ENCODE measurements at regions not wholly inside any gene's neighbourhood (a gene's known extent, or its start where the extent isn't known, plus 50 kb on each side); places are given as distances from the start of the nearest gene placed in this dataset.

GRCh38 chr13:103272770-103273169 lies 206.6 kb upstream of the SLC10A2 start:
- no peak overlapping the region for H3K27ac ChIP-seq
- TF ChIP-seq, protein P1, sequence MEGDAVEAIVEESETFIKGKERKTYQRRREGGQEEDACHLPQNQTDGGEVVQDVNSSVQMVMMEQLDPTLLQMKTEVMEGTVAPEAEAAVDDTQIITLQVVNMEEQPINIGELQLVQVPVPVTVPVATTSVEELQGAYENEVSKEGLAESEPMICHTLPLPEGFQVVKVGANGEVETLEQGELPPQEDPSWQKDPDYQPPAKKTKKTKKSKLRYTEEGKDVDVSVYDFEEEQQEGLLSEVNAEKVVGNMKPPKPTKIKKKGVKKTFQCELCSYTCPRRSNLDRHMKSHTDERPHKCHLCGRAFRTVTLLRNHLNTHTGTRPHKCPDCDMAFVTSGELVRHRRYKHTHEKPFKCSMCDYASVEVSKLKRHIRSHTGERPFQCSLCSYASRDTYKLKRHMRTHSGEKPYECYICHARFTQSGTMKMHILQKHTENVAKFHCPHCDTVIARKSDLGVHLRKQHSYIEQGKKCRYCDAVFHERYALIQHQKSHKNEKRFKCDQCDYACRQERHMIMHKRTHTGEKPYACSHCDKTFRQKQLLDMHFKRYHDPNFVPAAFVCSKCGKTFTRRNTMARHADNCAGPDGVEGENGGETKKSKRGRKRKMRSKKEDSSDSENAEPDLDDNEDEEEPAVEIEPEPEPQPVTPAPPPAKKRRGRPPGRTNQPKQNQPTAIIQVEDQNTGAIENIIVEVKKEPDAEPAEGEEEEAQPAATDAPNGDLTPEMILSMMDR (IDR thresholded peaks at IDR 0.05) = no peak
- no peak for TF ChIP-seq POLR2A (IDR thresholded peaks at IDR 0.05)
- H3K36me3 ChIP-seq = no peaks in the 10 kb centered on the region
- intact Hi-C loops (cut with DNase I; ENCODE audit: low total_unique reads) = no loop called here
- no peak for DNase-seq
- H3K4me1 ChIP-seq = no peaks in the 10 kb centered on the region
- H3K9me3 ChIP-seq = no peaks in the 10 kb centered on the region
- H3K27me3 ChIP-seq = no peaks in the 10 kb centered on the region
- H3K4me3 ChIP-seq = no peak overlapping the region

- no peak overlapping the region for H3K4me3 ChIP-seq
- no peaks in the 10 kb centered on the region for H3K27me3 ChIP-seq
- intact Hi-C loops (cut with DNase I; ENCODE audit: low total_unique reads) = no loop called here
Observed at GRCh38 chr13:103263448-103263847, 197.2 kb upstream of the SLC10A2 start.

DNA sequence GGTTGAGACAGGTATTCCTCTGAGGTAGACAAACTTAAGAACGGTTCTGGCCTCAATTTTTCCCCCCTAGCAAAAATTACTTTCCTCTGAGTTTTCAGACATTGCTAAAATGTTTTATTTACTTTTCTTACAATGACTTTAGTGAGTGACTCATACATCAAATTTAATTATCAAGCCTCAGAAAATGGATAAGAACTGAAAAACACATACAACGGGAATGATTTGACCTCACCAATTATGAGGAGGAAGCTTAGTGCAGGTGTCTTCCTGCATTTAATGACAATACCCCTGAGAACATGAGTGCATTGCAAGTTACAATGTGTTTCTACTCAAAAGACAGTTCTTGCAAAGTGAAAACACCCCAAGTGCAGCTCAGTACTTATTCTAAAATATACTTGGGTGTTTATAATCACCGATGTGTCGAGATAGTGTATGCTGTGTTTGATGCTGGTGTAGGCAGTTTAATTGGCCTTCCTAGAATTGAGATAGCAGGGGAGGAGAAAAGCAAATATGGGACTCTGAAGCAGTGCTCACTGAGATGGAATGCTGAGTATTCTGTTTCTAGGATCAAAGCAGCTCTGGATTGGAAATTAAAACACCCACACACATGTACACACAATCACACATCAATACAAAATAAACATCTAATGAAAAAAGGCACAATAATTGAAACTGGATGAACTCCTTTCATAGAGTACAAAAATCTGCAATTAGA lies 189.5 kb upstream of the SLC10A2 start:
- Histone ChIP-seq H3K27ac (no peak overlapping the region), H3K4me1 (no peaks in the 10 kb centered on the region), H3K36me3 (no peaks in the 10 kb centered on the region), H3K9me3 (no peaks in the 10 kb centered on the region), H3K4me3 (no peak overlapping the region), H3K27me3 (no peaks in the 10 kb centered on the region)
- intact Hi-C loops (cut with DNase I; ENCODE audit: low total_unique reads) = no loop called here
- TF ChIP-seq POLR2A (IDR thresholded peaks at IDR 0.05) = no peak
- TF ChIP-seq, protein P1 (IDR thresholded peaks at IDR 0.05) = no peak
- no peak for DNase-seq

More at GRCh38 chr13:103263448-103263847, 197.2 kb upstream of the SLC10A2 start:
- DNase-seq = no peak
- H3K9me3 ChIP-seq = no peaks in the 10 kb centered on the region
- H3K4me1 ChIP-seq = no peaks in the 10 kb centered on the region
- H3K27ac ChIP-seq = no peak overlapping the region
- no peaks in the 10 kb centered on the region for H3K36me3 ChIP-seq
- no peak for TF ChIP-seq POLR2A (IDR thresholded peaks at IDR 0.05)
- TF ChIP-seq, protein P1 (IDR thresholded peaks at IDR 0.05) = no peak

- Histone ChIP-seq H3K27me3 (no peaks in the 10 kb centered on the region), H3K9me3 (no peaks in the 10 kb centered on the region), H3K4me3 (no peak overlapping the region), H3K4me1 (no peaks in the 10 kb centered on the region), H3K27ac (no peak overlapping the region), H3K36me3 (no peaks in the 10 kb centered on the region)
- TF ChIP-seq, protein P1 (IDR thresholded peaks at IDR 0.05) = no peak
- no peak for TF ChIP-seq POLR2A (IDR thresholded peaks at IDR 0.05)
- intact Hi-C loops (cut with DNase I; ENCODE audit: low total_unique reads) = no loop called here
- DNase-seq = no peak
Observed at GRCh38 chr13:103250071-103250470, 183.9 kb upstream of the SLC10A2 start.

GRCh38 chr13:103246581-103247200 lies 180.5 kb upstream of the SLC10A2 start:
- Histone ChIP-seq H3K4me3 (no peak overlapping the region), H3K4me1 (no peaks in the 10 kb centered on the region), H3K36me3 (no peaks in the 10 kb centered on the region), H3K27me3 (no peaks in the 10 kb centered on the region), H3K9me3 (no peaks in the 10 kb centered on the region), H3K27ac (no peak overlapping the region)
- DNase-seq = no peak
- intact Hi-C loops (cut with DNase I; ENCODE audit: low total_unique reads) = no loop called here
- TF ChIP-seq, protein P1 (IDR thresholded peaks at IDR 0.05) = no peak
- TF ChIP-seq POLR2A (IDR thresholded peaks at IDR 0.05) = no peak
